ENCODE measurements at regions not wholly inside any gene's neighbourhood (a gene's known extent, or its start where the extent isn't known, plus 50 kb on each side); places are given as distances from the start of the nearest gene placed in this dataset.

GRCh38 chr6:54043360-54043759, 67.9 kb upstream of the MLIP start:
- TF ChIP-seq CTCF (IDR thresholded peaks at IDR 0.05; ENCODE audit: insufficient read depth, low read length, poor library complexity, severe bottlenecking) (no peak), EZH2phosphoT487 (conservative IDR thresholded peaks at IDR 0.05; ENCODE audit: low read length) (no peak)
